ENCODE measurements at regions not wholly inside any gene's neighbourhood (a gene's known extent, or its start where the extent isn't known, plus 50 kb on each side); places are given as distances from the start of the nearest gene placed in this dataset.

DNA sequence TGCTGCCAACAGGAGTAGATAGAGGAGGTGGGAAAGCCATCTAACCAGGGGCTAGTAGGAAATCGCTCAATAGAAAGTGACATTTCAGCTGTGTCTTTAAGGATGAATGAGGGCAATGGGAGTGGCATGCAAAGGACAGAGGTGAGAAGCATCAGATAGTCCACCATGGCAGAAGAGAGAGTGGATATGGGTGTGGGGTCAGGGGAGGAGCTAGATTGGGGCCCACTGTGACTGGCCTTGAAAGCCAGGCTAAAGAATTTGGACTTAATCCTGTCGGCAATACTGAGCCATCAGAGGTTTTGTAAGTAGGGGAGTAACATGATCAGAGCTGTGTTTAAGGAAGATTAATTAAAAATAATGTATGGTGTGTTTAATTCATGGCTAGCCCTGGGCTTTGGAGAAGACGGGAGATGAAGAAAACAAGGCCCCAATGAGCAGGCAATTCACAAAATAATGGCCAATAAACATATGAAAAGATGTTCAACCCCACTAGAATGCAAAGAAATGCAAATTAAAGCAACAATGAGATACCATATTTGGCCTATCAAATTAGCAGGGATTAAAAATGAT, 98.1 kb upstream of the PJA1 start:
- no peak overlapping the region for H3K4me2 ChIP-seq (ENCODE audit: low read length)
- H3K27ac ChIP-seq (ENCODE audit: low read length) = no peak overlapping the region
- H4K20me1 ChIP-seq (ENCODE audit: insufficient read depth) = no peaks in the 10 kb centered on the region
- H3F3A ChIP-seq (ENCODE audit: insufficient read depth, low read length, poor library complexity, severe bottlenecking) = no peaks in the 10 kb centered on the region
- no peak overlapping the region for H3K4me3 ChIP-seq (ENCODE audit: low read length)
- H3K27me3 ChIP-seq (ENCODE audit: insufficient read depth, low read depth, low read length) = no peaks in the 10 kb centered on the region
- H3K9ac ChIP-seq (ENCODE audit: low read length) = no peak overlapping the region
- no peaks in the 10 kb centered on the region for H3K79me2 ChIP-seq (replicated peaks; ENCODE audit: insufficient read depth, low read length)
- H3K9me3 ChIP-seq (ENCODE audit: low read length) = no peaks in the 10 kb centered on the region
- H3K36me3 ChIP-seq (ENCODE audit: insufficient read depth, low read length) = no peaks in the 10 kb centered on the region
- H3K9me2 ChIP-seq (ENCODE audit: insufficient read depth, low read length) = no peaks in the 10 kb centered on the region
- no peak for TF ChIP-seq SMC3 (conservative IDR thresholded peaks at IDR 0.05; ENCODE audit: poor library complexity)
- TF ChIP-seq, protein P1, sequence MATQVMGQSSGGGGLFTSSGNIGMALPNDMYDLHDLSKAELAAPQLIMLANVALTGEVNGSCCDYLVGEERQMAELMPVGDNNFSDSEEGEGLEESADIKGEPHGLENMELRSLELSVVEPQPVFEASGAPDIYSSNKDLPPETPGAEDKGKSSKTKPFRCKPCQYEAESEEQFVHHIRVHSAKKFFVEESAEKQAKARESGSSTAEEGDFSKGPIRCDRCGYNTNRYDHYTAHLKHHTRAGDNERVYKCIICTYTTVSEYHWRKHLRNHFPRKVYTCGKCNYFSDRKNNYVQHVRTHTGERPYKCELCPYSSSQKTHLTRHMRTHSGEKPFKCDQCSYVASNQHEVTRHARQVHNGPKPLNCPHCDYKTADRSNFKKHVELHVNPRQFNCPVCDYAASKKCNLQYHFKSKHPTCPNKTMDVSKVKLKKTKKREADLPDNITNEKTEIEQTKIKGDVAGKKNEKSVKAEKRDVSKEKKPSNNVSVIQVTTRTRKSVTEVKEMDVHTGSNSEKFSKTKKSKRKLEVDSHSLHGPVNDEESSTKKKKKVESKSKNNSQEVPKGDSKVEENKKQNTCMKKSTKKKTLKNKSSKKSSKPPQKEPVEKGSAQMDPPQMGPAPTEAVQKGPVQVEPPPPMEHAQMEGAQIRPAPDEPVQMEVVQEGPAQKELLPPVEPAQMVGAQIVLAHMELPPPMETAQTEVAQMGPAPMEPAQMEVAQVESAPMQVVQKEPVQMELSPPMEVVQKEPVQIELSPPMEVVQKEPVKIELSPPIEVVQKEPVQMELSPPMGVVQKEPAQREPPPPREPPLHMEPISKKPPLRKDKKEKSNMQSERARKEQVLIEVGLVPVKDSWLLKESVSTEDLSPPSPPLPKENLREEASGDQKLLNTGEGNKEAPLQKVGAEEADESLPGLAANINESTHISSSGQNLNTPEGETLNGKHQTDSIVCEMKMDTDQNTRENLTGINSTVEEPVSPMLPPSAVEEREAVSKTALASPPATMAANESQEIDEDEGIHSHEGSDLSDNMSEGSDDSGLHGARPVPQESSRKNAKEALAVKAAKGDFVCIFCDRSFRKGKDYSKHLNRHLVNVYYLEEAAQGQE (IDR thresholded peaks at IDR 0.05; ENCODE audit: borderline replicate concordance) = no peak
- no peak for TF ChIP-seq EZH2 (IDR thresholded peaks at IDR 0.05; ENCODE audit: borderline replicate concordance, insufficient read depth, low read length, poor library complexity, severe bottlenecking)
- no peak for TF ChIP-seq EP300 (conservative IDR thresholded peaks at IDR 0.05; ENCODE audit: poor library complexity, severe bottlenecking)
- TF ChIP-seq POLR2AphosphoS5 (IDR thresholded peaks at IDR 0.05) = no peak
- TF ChIP-seq MXI1 (conservative IDR thresholded peaks at IDR 0.05; ENCODE audit: poor library complexity, severe bottlenecking) = no peak
- no peak for TF ChIP-seq RAD21 (conservative IDR thresholded peaks at IDR 0.05)
- no peak for TF ChIP-seq TAF1 (IDR thresholded peaks at IDR 0.05; ENCODE audit: low read depth)
- TF ChIP-seq, protein P2, sequence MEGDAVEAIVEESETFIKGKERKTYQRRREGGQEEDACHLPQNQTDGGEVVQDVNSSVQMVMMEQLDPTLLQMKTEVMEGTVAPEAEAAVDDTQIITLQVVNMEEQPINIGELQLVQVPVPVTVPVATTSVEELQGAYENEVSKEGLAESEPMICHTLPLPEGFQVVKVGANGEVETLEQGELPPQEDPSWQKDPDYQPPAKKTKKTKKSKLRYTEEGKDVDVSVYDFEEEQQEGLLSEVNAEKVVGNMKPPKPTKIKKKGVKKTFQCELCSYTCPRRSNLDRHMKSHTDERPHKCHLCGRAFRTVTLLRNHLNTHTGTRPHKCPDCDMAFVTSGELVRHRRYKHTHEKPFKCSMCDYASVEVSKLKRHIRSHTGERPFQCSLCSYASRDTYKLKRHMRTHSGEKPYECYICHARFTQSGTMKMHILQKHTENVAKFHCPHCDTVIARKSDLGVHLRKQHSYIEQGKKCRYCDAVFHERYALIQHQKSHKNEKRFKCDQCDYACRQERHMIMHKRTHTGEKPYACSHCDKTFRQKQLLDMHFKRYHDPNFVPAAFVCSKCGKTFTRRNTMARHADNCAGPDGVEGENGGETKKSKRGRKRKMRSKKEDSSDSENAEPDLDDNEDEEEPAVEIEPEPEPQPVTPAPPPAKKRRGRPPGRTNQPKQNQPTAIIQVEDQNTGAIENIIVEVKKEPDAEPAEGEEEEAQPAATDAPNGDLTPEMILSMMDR (IDR thresholded peaks at IDR 0.05; ENCODE audit: poor library complexity, severe bottlenecking) = no peak
- no peak overlapping the region for H2AFZ ChIP-seq (ENCODE audit: low read depth, low read length)

DNA sequence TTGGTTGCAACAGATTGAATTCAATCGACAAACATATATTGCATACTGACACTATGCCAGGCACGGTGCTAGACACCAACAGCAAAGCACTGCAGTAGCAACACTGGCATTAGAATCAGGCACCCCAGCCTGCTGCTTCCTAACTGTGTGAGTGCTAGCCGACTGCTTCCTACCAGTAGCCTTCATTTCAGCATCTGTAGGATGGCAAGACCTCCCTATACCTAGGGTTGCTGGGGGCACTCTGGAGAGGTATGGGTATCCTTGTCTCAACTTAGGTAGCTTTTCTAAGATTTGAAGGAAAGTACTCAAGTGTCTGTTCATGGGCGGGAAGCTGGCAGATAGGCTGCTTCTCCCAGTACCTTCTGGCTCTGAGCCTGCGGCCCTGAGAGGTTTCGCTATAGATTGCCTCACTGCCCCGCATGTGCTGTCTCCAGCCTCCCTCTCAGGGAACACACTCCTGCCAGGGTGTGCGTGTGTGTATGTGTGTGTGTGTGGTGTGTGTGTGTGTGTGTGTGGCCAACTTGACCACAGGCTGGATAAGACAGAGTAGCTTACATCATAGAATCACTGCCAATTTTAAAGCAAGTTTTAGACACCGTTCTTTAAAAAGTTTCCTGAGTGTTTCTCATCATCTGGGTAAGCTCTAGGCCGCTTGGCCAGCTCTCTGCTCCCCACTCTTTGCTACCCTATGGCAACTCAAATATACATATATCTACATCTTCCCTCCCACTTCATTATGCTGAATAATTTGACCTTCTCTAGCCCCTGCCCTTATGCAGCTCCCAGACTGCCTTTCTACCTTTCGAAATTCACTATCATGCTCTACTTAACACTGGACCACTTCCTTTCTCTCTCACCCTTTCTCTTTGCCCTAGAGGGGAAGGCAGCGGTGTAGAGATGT, 97.0 kb upstream of the PJA1 start:
- no peaks in the 10 kb centered on the region for H3K36me3 ChIP-seq (ENCODE audit: insufficient read depth, low read length)
- H3K9me2 ChIP-seq (ENCODE audit: insufficient read depth, low read length) = no peaks in the 10 kb centered on the region
- H4K20me1 ChIP-seq (ENCODE audit: insufficient read depth) = no peaks in the 10 kb centered on the region
- H3K4me2 ChIP-seq (ENCODE audit: low read length) = no peak overlapping the region
- H3K79me2 ChIP-seq (replicated peaks; ENCODE audit: insufficient read depth, low read length) = no peaks in the 10 kb centered on the region
- H3F3A ChIP-seq (ENCODE audit: insufficient read depth, low read length, poor library complexity, severe bottlenecking) = no peaks in the 10 kb centered on the region
- H3K27me3 ChIP-seq (ENCODE audit: insufficient read depth, low read depth, low read length) = no peaks in the 10 kb centered on the region
- no peak overlapping the region for H3K9ac ChIP-seq (ENCODE audit: low read length)
- H2AFZ ChIP-seq (ENCODE audit: low read depth, low read length) = no peak overlapping the region
- H3K4me3 ChIP-seq (ENCODE audit: low read length) = no peak overlapping the region
- H3K9me3 ChIP-seq (ENCODE audit: low read length) = no peaks in the 10 kb centered on the region
- TF ChIP-seq EZH2 (IDR thresholded peaks at IDR 0.05; ENCODE audit: borderline replicate concordance, insufficient read depth, low read length, poor library complexity, severe bottlenecking) = no peak
- no peak for TF ChIP-seq MXI1 (conservative IDR thresholded peaks at IDR 0.05; ENCODE audit: poor library complexity, severe bottlenecking)
- TF ChIP-seq POLR2AphosphoS5 (IDR thresholded peaks at IDR 0.05) = no peak
- no peak for TF ChIP-seq EP300 (conservative IDR thresholded peaks at IDR 0.05; ENCODE audit: poor library complexity, severe bottlenecking)
- TF ChIP-seq, protein P2 (IDR thresholded peaks at IDR 0.05; ENCODE audit: poor library complexity, severe bottlenecking) = no peak
- TF ChIP-seq, protein P1 (IDR thresholded peaks at IDR 0.05; ENCODE audit: borderline replicate concordance) = no peak
- TF ChIP-seq SMC3 (conservative IDR thresholded peaks at IDR 0.05; ENCODE audit: poor library complexity) = no peak
- TF ChIP-seq TAF1 (IDR thresholded peaks at IDR 0.05; ENCODE audit: low read depth) = no peak
- no peak for TF ChIP-seq RAD21 (conservative IDR thresholded peaks at IDR 0.05)
- H3K27ac ChIP-seq (ENCODE audit: low read length) = no peak overlapping the region
